Fibroblast of lung (primary cell): ENCODE measurements at regions not wholly inside any gene's neighbourhood (a gene's known extent, or its start where the extent isn't known, plus 50 kb on each side); places are given as distances from the start of the nearest gene placed in this dataset.

Experiments used
- DNase-seq, 2 donors: peaks; one replicate each; pipeline versions ENCODE4 v3.0.0 to v3.0.0-alpha.2; 2010; ENCODE audit warnings: low read depth in 2 of 2
- H2AFZ ChIP-seq: 2 replicates; pipeline ENCODE4 v1.5.1; 2012; ENCODE audit warnings: low read length, control low read depth, inconsistent platforms
- H3K27ac ChIP-seq: 2 replicates; pipeline ENCODE4 v1.5.1; 2011; ENCODE audit warnings: low read length, control low read depth; ENCODE audit not compliant: insufficient read depth
- H3K27me3 ChIP-seq: 2 replicates; pipeline ENCODE4 v1.5.1; 2011; ENCODE audit warnings: mild to moderate bottlenecking, low read length; ENCODE audit not compliant: control insufficient read depth, insufficient read depth
- H3K36me3 ChIP-seq: 2 replicates; pipeline ENCODE4 v1.5.1; 2011; ENCODE audit warnings: low read length; ENCODE audit not compliant: control insufficient read depth, insufficient read depth
- H3K4me1 ChIP-seq: 2 replicates; pipeline ENCODE4 v1.5.1; 2011; ENCODE audit warnings: low read length; ENCODE audit not compliant: control insufficient read depth, insufficient read depth; ENCODE audit errors: extremely low read depth
- H3K4me2 ChIP-seq: 2 replicates; pipeline ENCODE4 v1.5.1; 2011; ENCODE audit warnings: low read length, control low read depth; ENCODE audit not compliant: insufficient read depth; ENCODE audit errors: extremely low read depth
- H3K4me3 ChIP-seq, 4 experiments: fragments of 200-600 bp in 1 of 4; sonication (generic) in 1 of 4; replicated peaks in 1 of 4; 2 replicates each; pipeline ENCODE4 v1.5.1; 2011 to 2016; ENCODE audit warnings: low read length in 4 of 4, low read depth in 3 of 4, mild to moderate bottlenecking in 3 of 4, control low read depth in 2 of 4, inconsistent platforms in 1 of 4, mixed read lengths in 1 of 4; ENCODE audit not compliant: insufficient read depth in 1 of 4; ENCODE audit errors: control extremely low read depth in 1 of 4
- H3K79me2 ChIP-seq: 2 replicates; pipeline ENCODE4 v1.5.1; 2012; ENCODE audit warnings: mild to moderate bottlenecking, low read length, inconsistent platforms; ENCODE audit not compliant: control insufficient read depth, insufficient read depth
- H3K9ac ChIP-seq: 2 replicates; pipeline ENCODE4 v1.5.1; 2011; ENCODE audit warnings: mild to moderate bottlenecking, low read length, control low read depth; ENCODE audit not compliant: insufficient read depth
- H3K9me3 ChIP-seq: 2 replicates; pipeline ENCODE4 v1.5.1; 2012; ENCODE audit warnings: low read depth, low read length; ENCODE audit not compliant: control insufficient read depth, insufficient read depth
- H4K20me1 ChIP-seq: 2 replicates; pipeline ENCODE4 v1.5.1; 2011; ENCODE audit warnings: low read length; ENCODE audit not compliant: control insufficient read depth, insufficient read depth; ENCODE audit errors: extremely low read depth
- CTCF ChIP-seq, 2 donors: IDR thresholded peaks in 1 of 2; conservative IDR thresholded peaks in 1 of 2; 1 replicate in 1 of 2; 2 replicates in 1 of 2; pipeline ENCODE4 v1.5.1; 2011 to 2012; ENCODE audit warnings: low read length in 2 of 2, control low read depth in 1 of 2, inconsistent platforms in 1 of 2, low read depth in 1 of 2, mild to moderate bottlenecking in 1 of 2
- EZH2 ChIP-seq: IDR thresholded peaks from 2 replicates; pipeline ENCODE4 v1.5.1; 2012; ENCODE audit warnings: low read length, control low read depth, mild to moderate bottlenecking; ENCODE audit errors: missing control alignments

- TF ChIP-seq EZH2 (no peak), CTCF (conservative IDR thresholded peaks at IDR 0.05 in 1 of 2, IDR thresholded peaks at IDR 0.05 in 1 of 2; ENCODE audit: low read depth in 1 of 2, low read length in 2 of 2) (no peak)
- Histone ChIP-seq H3K79me2 (no peaks in the 10 kb centered on the region), H4K20me1 (no peaks in the 10 kb centered on the region), H3K4me2 (no peak overlapping the region), H3K36me3 (no peaks in the 10 kb centered on the region), H3K9ac (no peak overlapping the region), H3K4me3 (no peak overlapping the region), H3K9me3 (no peaks in the 10 kb centered on the region), H3K27ac (no peak overlapping the region), H3K4me1 (peaks cover 11% of the 10 kb centered on the region), H2AFZ (no peak overlapping the region), H3K27me3 (no peaks in the 10 kb centered on the region)
- peak in 1 of 2 donors; percentile 22 for DNase-seq
Observed at GRCh38 chr2:12538138-12538694, 178.5 kb upstream of the TRIB2 start.

- Histone ChIP-seq H3K36me3 (no peaks in the 10 kb centered on the region), H3K4me1 (peaks cover 4% of the 10 kb centered on the region), H3K9ac (no peak overlapping the region), H3K9me3 (no peaks in the 10 kb centered on the region), H3K4me3 (no peak overlapping the region), H4K20me1 (no peaks in the 10 kb centered on the region), H2AFZ (no peak overlapping the region), H3K4me2 (no peak overlapping the region), H3K27ac (no peak overlapping the region), H3K27me3 (no peaks in the 10 kb centered on the region), H3K79me2 (no peaks in the 10 kb centered on the region)
- no peak for DNase-seq
- TF ChIP-seq CTCF (conservative IDR thresholded peaks at IDR 0.05 in 1 of 2, IDR thresholded peaks at IDR 0.05 in 1 of 2; ENCODE audit: low read depth in 1 of 2, low read length in 2 of 2), result no peak
- no peak for TF ChIP-seq EZH2
Observed at GRCh38 chr2:12539336-12539735, 177.4 kb upstream of the TRIB2 start.

- Histone ChIP-seq H3K4me1 (peaks cover 4% of the 10 kb centered on the region), H4K20me1 (no peaks in the 10 kb centered on the region), H3K4me2 (no peak overlapping the region), H3K4me3 (no peak overlapping the region), H3K27ac (no peak overlapping the region), H3K36me3 (no peaks in the 10 kb centered on the region), H3K9ac (no peak overlapping the region), H3K9me3 (no peaks in the 10 kb centered on the region), H2AFZ (no peak overlapping the region), H3K27me3 (no peaks in the 10 kb centered on the region), H3K79me2 (no peaks in the 10 kb centered on the region)
- no peak for DNase-seq
- TF ChIP-seq EZH2 (no peak), CTCF (conservative IDR thresholded peaks at IDR 0.05 in 1 of 2, IDR thresholded peaks at IDR 0.05 in 1 of 2; ENCODE audit: low read depth in 1 of 2, low read length in 2 of 2) (no peak)
Observed at GRCh38 chr2:12539776-12540562, 176.8 kb upstream of the TRIB2 start.
